ENCODE measurements at regions not wholly inside any gene's neighbourhood (a gene's known extent, or its start where the extent isn't known, plus 50 kb on each side); places are given as distances from the start of the nearest gene placed in this dataset.
A peak's percentile ranks its signal among the peaks of the same experiment; 100 is the strongest.

DNA sequence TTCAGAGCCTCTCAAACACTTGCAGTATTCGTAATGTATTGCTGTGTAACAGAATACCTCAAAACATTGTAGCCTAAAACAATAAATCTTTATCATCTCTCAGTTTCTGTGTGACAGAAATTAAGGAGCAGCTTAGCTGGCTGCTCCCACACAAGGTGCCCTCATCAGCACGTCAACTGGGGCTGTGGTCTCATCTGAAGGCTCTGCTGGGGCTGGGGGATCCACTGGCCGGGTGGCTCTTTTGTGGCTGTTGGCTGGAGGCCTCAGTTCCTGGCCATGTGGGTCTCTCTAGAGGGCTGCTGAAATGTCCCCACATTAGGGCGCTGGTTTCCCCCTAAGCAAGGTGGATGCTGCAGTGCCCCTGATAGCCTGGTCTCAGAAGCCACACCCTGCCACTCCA is 113.4 kb upstream of the CIBAR2 start:
- WGBS, 4 donors, result 93 to 96% (median 96%) methylated on average over 4 of the region's 4 CpGs
- no peak overlapping the region for H3K27ac ChIP-seq
- no peak for DNase-seq
- H3K4me1 ChIP-seq (replicated peaks in 1 of 2), result peaks cover 18 to 40% of the 10 kb centered on the region in 2 donors
- intact Hi-C loops (cut with DNase I), result no loop called here
- H3K36me3 ChIP-seq (replicated peaks in 1 of 2), result no peaks in the 10 kb centered on the region
- H3K27me3 ChIP-seq, result no peaks in the 10 kb centered on the region
- H3K4me3 ChIP-seq, result no peak overlapping the region
- H3K9me3 ChIP-seq (replicated peaks in 1 of 3), result no peaks in the 10 kb centered on the region
- TF ChIP-seq, protein P1, sequence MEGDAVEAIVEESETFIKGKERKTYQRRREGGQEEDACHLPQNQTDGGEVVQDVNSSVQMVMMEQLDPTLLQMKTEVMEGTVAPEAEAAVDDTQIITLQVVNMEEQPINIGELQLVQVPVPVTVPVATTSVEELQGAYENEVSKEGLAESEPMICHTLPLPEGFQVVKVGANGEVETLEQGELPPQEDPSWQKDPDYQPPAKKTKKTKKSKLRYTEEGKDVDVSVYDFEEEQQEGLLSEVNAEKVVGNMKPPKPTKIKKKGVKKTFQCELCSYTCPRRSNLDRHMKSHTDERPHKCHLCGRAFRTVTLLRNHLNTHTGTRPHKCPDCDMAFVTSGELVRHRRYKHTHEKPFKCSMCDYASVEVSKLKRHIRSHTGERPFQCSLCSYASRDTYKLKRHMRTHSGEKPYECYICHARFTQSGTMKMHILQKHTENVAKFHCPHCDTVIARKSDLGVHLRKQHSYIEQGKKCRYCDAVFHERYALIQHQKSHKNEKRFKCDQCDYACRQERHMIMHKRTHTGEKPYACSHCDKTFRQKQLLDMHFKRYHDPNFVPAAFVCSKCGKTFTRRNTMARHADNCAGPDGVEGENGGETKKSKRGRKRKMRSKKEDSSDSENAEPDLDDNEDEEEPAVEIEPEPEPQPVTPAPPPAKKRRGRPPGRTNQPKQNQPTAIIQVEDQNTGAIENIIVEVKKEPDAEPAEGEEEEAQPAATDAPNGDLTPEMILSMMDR (IDR thresholded peaks at IDR 0.05), result no peak

DNA sequence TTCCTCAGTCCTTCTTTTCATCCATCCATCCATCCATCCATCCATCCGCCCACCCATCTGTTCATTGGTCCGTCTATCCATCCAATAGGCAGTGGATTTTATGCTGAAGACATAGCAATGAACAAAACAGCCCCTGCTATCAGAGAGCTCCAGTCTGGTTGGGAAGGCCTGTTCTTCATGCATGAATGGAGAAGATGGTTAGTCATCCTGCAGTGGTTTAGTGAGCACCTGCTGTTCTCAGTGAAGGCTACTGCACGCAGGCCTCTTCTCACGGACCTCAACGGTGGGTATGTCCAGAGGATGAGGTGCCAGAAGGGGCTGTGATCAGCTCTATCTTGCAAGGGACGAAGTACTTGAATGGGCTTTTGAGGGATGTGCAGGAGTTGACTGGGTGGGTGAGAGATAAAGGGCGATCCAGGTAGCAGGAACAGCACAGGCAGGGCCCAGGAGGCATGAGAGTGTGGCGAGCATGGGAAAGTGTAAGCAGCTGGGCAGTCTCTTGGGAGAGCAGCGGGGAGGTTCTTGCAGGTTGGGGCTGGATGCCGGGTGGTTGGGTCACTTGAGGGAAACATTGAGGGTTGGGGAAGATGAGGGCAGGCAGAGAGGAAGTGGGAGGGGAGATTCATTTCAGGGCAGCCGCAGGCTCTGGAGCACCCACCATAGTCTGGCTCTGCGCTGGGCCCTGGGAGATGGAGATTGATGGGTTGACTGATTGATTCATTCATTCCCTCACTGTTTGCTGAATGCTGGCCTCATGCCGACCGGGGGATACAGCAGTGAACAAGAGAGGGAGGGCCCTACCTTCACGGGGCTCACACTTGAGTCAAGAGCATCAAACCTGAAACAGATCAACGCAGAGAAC is 115.0 kb upstream of the CIBAR2 start:
- peak overlapping the region in 4 of 5 donors; percentile 23 to 74 (median 61) for H3K27ac ChIP-seq
- DNase-seq, result no peak
- H3K27me3 ChIP-seq, result no peaks in the 10 kb centered on the region
- peaks cover 14 to 44% of the 10 kb centered on the region in 2 donors for H3K4me1 ChIP-seq (replicated peaks in 1 of 2)
- H3K4me3 ChIP-seq, result no peak overlapping the region
- WGBS, 4 donors, result 82 to 92% (median 85%) methylated on average over 16 of the region's 16 CpGs
- H3K36me3 ChIP-seq (replicated peaks in 1 of 2), result no peaks in the 10 kb centered on the region
- no peaks in the 10 kb centered on the region for H3K9me3 ChIP-seq (replicated peaks in 1 of 3)
- intact Hi-C loops (cut with DNase I), result no loop called here
- TF ChIP-seq, protein P1 (IDR thresholded peaks at IDR 0.05), result no peak
- no peak for TF ChIP-seq POLR2A (IDR thresholded peaks at IDR 0.05)

DNA sequence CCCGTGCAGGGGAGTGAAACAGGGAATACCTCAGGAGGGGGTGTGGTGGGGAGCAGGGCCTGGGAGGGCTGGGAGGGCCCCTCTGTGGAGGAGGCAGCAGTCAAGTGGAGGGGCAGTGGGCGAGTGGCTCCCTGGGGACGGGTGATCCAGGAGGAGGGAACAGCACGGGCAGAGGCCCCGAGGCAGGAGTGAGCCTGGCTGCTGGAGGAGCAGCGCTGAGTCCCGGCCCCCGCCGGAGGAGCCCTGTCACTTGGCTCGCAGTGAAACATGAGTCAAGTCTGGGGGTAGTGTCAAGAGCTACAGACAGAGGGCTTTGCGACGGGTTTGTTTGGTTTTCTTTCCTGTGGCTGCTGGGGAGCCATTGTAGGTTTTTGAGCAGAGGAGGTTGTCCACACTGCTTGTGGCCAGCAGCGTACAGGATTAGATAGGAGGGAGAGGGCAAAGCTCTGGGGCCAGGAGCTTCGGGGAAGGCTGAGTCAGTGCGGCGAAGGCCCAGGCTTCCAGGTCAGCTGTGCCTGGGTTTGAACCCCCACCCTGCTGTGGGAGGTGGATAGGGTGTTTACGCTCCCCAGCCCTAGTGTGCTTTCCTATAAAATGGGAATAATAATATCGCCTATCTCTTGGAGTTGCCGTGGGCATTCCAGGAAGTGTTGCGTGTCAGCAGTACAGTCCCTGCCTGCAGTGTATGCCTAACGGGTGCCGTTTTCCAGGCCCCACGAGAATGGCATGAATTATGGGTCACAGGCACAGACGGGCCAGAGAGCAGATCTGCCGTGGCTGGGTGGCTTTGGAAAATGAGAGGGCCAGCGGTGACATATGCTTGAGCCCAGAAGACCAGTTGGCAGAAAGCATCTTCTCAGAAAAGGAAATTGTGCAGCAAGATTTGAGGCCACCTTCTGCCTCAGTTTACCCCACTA is 115.9 kb upstream of the CIBAR2 start:
- peak in 1 of 2 donors; percentile 32 for TF ChIP-seq POLR2A (IDR thresholded peaks at IDR 0.05)
- TF ChIP-seq, protein P1 (IDR thresholded peaks at IDR 0.05), result peak in 5 of 6 experiments; percentile 13 to 35 (median 28)
- 51 to 73% (median 61%) methylated on average over 18 to 26 of the region's 26 CpGs for WGBS, 4 donors
- intact Hi-C loops (cut with DNase I), result no loop called here
- Histone ChIP-seq H3K27me3 (no peaks in the 10 kb centered on the region), H3K4me1 (replicated peaks in 1 of 2) (peaks cover 14 to 48% of the 10 kb centered on the region in 2 donors), H3K36me3 (replicated peaks in 1 of 2) (no peaks in the 10 kb centered on the region), H3K9me3 (replicated peaks in 1 of 3) (no peaks in the 10 kb centered on the region), H3K27ac (peak overlapping the region in 4 of 5 donors; percentile 23 to 74 (median 61)), H3K4me3 (no peak overlapping the region)
- peak in 4 of 7 donors; percentile 58 to 68 (median 62) for DNase-seq

DNA sequence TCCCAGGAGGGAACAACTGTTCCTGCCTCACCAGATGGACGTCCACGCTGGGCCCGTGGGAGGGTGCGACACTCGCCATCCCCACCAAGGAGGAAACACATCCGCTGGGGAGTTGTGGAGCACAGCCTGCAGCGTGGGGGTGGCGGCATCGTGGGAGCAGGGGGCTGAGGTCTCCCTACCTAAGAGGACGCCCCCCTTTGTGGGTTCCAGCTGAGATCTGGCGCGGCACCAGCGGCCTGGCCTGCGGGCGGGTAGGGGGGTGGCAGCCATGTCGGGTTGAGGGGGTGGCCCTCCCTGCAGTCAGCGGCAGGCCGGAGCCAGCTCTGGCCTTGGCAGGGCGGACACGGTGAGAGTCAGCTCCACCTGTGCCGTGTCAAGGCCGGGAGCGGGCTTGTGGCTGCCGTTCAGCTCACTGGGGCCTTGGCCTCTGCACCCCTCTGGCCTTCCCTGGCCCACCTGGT is 116.7 kb upstream of the CIBAR2 start:
- H3K27ac ChIP-seq, result peak overlapping the region in 2 of 5 donors; percentile 68 to 74
- H3K36me3 ChIP-seq (replicated peaks in 1 of 2), result no peaks in the 10 kb centered on the region
- TF ChIP-seq POLR2A (IDR thresholded peaks at IDR 0.05), result no peak
- TF ChIP-seq, protein P1 (IDR thresholded peaks at IDR 0.05), result no peak
- WGBS, 4 donors, result 55 to 72% (median 61%) methylated on average over 13 to 24 of the region's 24 CpGs; no CpG with 5 or more reads in 1 of the 4 donors
- DNase-seq, result peak in 1 of 7 donors; percentile 48
- intact Hi-C loops (cut with DNase I), result no loop called here
- H3K27me3 ChIP-seq, result no peaks in the 10 kb centered on the region
- H3K4me1 ChIP-seq (replicated peaks in 1 of 2), result peaks cover 14 to 50% of the 10 kb centered on the region in 2 donors
- H3K9me3 ChIP-seq (replicated peaks in 1 of 3), result no peaks in the 10 kb centered on the region
- no peak overlapping the region for H3K4me3 ChIP-seq
